Large intestine (tissue), 3 donors: ENCODE measurements at regions not wholly inside any gene's neighbourhood (a gene's known extent, or its start where the extent isn't known, plus 50 kb on each side); places are given as distances from the start of the nearest gene placed in this dataset.

Source experiments
- DNase-seq, 2 donors: peaks; one replicate each; pipeline versions ENCODE4 v3.0.0 to v3.0.0-alpha.2; 2013
- H3K27ac ChIP-seq: one replicate; pipeline ENCODE4 v1.5.1; 2013; ENCODE audit warnings: low read length
- H3K27me3 ChIP-seq: 2 replicates; pipeline ENCODE4 v1.6.1; 2013; ENCODE audit warnings: low read length; ENCODE audit not compliant: control insufficient read depth, insufficient read depth
- H3K36me3 ChIP-seq: 2 replicates; pipeline ENCODE4 v1.6.1; 2013; ENCODE audit warnings: low read length; ENCODE audit not compliant: control insufficient read depth, insufficient read depth
- H3K4me1 ChIP-seq: one replicate; pipeline ENCODE4 v1.6.1; 2013; ENCODE audit warnings: low read length; ENCODE audit not compliant: control insufficient read depth, insufficient read depth
- H3K4me3 ChIP-seq: one replicate; pipeline ENCODE4 v1.5.1; 2013; ENCODE audit warnings: low read length
- H3K9me3 ChIP-seq: one replicate; pipeline ENCODE4 v1.6.1; 2013; ENCODE audit warnings: mild to moderate bottlenecking, low read depth, low read length, moderate library complexity; ENCODE audit not compliant: control insufficient read depth
- WGBS: methylation state at CpG from one replicate; pipeline ENCODE4 v1.1.5; 2013; ENCODE audit warnings: low lambda C conversion rate; ENCODE audit not compliant: insufficient coverage; 5-methylcytosine and 5-hydroxymethylcytosine counted together

- no peak overlapping the region for H3K27ac ChIP-seq
- H3K4me3 ChIP-seq, result no peak overlapping the region
- DNase-seq, result no peak
- no peaks in the 10 kb centered on the region for H3K4me1 ChIP-seq
- H3K27me3 ChIP-seq, result no peaks in the 10 kb centered on the region
- peaks cover 8% of the 10 kb centered on the region for H3K9me3 ChIP-seq
- no CpG with 5 or more reads among the region's 24 CpGs for WGBS
- H3K36me3 ChIP-seq, result no peaks in the 10 kb centered on the region
These were observed 50.3 kb downstream of the PTGR3 start for GRCh38 chr18:75158465-75159237.

GRCh38 chr18:75157851-75158250 is 51.1 kb downstream of the PTGR3 start:
- Histone ChIP-seq H3K4me1 (no peaks in the 10 kb centered on the region), H3K9me3 (peaks cover 8% of the 10 kb centered on the region), H3K27me3 (no peaks in the 10 kb centered on the region), H3K36me3 (no peaks in the 10 kb centered on the region), H3K4me3 (no peak overlapping the region), H3K27ac (no peak overlapping the region)
- DNase-seq, result no peak
- 90% methylated on average over 2 of the region's 12 CpGs for WGBS

- Histone ChIP-seq H3K9me3 (peaks cover 8% of the 10 kb centered on the region), H3K27ac (no peak overlapping the region), H3K4me3 (no peak overlapping the region), H3K36me3 (no peaks in the 10 kb centered on the region), H3K4me1 (no peaks in the 10 kb centered on the region), H3K27me3 (no peaks in the 10 kb centered on the region)
- no peak for DNase-seq
- WGBS, result no CpG with 5 or more reads among the region's 12 CpGs
These were observed 51.6 kb downstream of the PTGR3 start for GRCh38 chr18:75157381-75157780.

GRCh38 chr18:75156831-75157230 is 52.1 kb downstream of the PTGR3 start:
- peaks cover 8% of the 10 kb centered on the region for H3K9me3 ChIP-seq
- H3K36me3 ChIP-seq, result no peaks in the 10 kb centered on the region
- no CpG with 5 or more reads among the region's 5 CpGs for WGBS
- DNase-seq, result no peak
- H3K4me1 ChIP-seq, result no peaks in the 10 kb centered on the region
- no peak overlapping the region for H3K4me3 ChIP-seq
- H3K27ac ChIP-seq, result no peak overlapping the region
- no peaks in the 10 kb centered on the region for H3K27me3 ChIP-seq

- Histone ChIP-seq H3K36me3 (no peaks in the 10 kb centered on the region), H3K27me3 (no peaks in the 10 kb centered on the region), H3K4me3 (no peak overlapping the region), H3K4me1 (no peaks in the 10 kb centered on the region), H3K27ac (no peak overlapping the region), H3K9me3 (peaks cover 8% of the 10 kb centered on the region)
- DNase-seq, result no peak
- WGBS, result no CpG with 5 or more reads among the region's 24 CpGs
These were observed 52.7 kb downstream of the PTGR3 start for GRCh38 chr18:75156139-75156750.

GRCh38 chr18:75154997-75155396 is 53.9 kb downstream of the PTGR3 start:
- Histone ChIP-seq H3K36me3 (no peaks in the 10 kb centered on the region), H3K27ac (no peak overlapping the region), H3K9me3 (peaks cover 8% of the 10 kb centered on the region), H3K27me3 (no peaks in the 10 kb centered on the region), H3K4me3 (no peak overlapping the region), H3K4me1 (no peaks in the 10 kb centered on the region)
- DNase-seq, result no peak
- WGBS, result 95% methylated on average over 8 of the region's 19 CpGs

- Histone ChIP-seq H3K36me3 (no peaks in the 10 kb centered on the region), H3K27ac (no peak overlapping the region), H3K4me1 (no peaks in the 10 kb centered on the region), H3K9me3 (peaks cover 8% of the 10 kb centered on the region), H3K4me3 (no peak overlapping the region), H3K27me3 (no peaks in the 10 kb centered on the region)
- 100% methylated on average over 1 of the region's 6 CpGs for WGBS
- no peak for DNase-seq
These were observed 54.7 kb downstream of the PTGR3 start for GRCh38 chr18:75154259-75154658.

- H3K9me3 ChIP-seq, result peaks cover 4% of the 10 kb centered on the region
- no CpG with 5 or more reads among the region's 2 CpGs for WGBS
- no peak overlapping the region for H3K4me3 ChIP-seq
- H3K27ac ChIP-seq, result no peak overlapping the region
- DNase-seq, result no peak
- no peaks in the 10 kb centered on the region for H3K4me1 ChIP-seq
- H3K36me3 ChIP-seq, result no peaks in the 10 kb centered on the region
- H3K27me3 ChIP-seq, result no peaks in the 10 kb centered on the region
These were observed 65.1 kb downstream of the PTGR3 start for GRCh38 chr18:75143851-75144250.

- DNase-seq, result no peak
- H3K4me1 ChIP-seq, result no peaks in the 10 kb centered on the region
- WGBS, result 56% methylated on average over 1 of the region's 10 CpGs
These were observed 66.3 kb downstream of the PTGR3 start for GRCh38 chr18:75142677-75143076.

GRCh38 chr18:75141734-75142133 is 67.2 kb downstream of the PTGR3 start:
- no peak for DNase-seq
- Histone ChIP-seq H3K36me3 (no peaks in the 10 kb centered on the region), H3K27ac (no peak overlapping the region), H3K4me3 (no peak overlapping the region), H3K27me3 (no peaks in the 10 kb centered on the region), H3K4me1 (no peaks in the 10 kb centered on the region), H3K9me3 (peaks cover 4% of the 10 kb centered on the region)
- no CpG with 5 or more reads among the region's 13 CpGs for WGBS

More at GRCh38 chr18:75142677-75143076, 66.3 kb downstream of the PTGR3 start:
- Histone ChIP-seq H3K36me3 (no peaks in the 10 kb centered on the region), H3K4me3 (no peak overlapping the region), H3K27ac (no peak overlapping the region), H3K27me3 (no peaks in the 10 kb centered on the region), H3K9me3 (peaks cover 4% of the 10 kb centered on the region)

GRCh38 chr18:75141166-75141565 is 67.8 kb downstream of the PTGR3 start:
- H3K36me3 ChIP-seq, result no peaks in the 10 kb centered on the region
- peaks cover 4% of the 10 kb centered on the region for H3K9me3 ChIP-seq
- H3K4me1 ChIP-seq, result no peaks in the 10 kb centered on the region
- H3K4me3 ChIP-seq, result no peak overlapping the region
- no peaks in the 10 kb centered on the region for H3K27me3 ChIP-seq
- no peak overlapping the region for H3K27ac ChIP-seq
- WGBS, result 100% methylated on average over 1 of the region's 5 CpGs
- DNase-seq, result no peak
